NCI-H1436 (cell line): ENCODE measurements at regions not wholly inside any gene's neighbourhood (a gene's known extent, or its start where the extent isn't known, plus 50 kb on each side); places are given as distances from the start of the nearest gene placed in this dataset.
"Not testable (repeated sequence)": the region's sequence is repeated elsewhere in the genome, so short reads cannot be mapped to it uniquely, and the experiment has no call there.

Experiments used
- DNase-seq: peaks from one replicate; lab custom pipeline; 2025; lab: John Stamatoyannopoulos, UW

GRCh38 chr6:81624453-81624852 is 128.0 kb downstream of the TENT5A start:
- no peak for DNase-seq

DNA sequence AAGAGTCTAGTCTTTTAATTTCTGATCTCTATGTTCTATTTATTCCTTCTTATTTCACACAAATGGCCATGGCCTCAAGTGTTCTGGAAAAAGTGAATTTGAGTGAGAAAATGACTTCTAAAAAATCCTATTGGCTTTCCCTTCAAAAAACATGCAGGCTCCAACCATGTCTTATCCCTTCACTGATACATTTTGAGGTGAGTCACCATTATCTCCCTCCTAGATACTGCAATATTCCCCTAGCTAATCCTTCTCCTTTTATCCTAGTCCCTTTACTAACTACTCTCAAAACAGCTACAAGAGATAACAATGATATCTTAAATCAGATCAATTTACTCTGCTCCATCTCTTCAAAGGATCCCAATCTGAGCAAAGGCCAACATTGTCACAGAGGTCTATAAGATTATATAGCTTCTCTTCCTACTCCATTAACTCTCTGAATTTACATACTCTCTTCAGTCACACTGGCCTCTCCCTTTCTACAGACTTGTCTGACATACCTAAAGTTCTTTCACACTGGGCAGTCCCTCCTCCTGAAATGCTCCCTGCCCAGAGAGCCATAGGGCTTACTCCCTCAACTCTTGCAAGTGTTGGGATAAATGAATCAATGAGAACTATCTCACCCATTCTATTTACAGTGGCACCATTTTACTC is 129.2 kb downstream of the TENT5A start:
- DNase-seq = no peak

DNA sequence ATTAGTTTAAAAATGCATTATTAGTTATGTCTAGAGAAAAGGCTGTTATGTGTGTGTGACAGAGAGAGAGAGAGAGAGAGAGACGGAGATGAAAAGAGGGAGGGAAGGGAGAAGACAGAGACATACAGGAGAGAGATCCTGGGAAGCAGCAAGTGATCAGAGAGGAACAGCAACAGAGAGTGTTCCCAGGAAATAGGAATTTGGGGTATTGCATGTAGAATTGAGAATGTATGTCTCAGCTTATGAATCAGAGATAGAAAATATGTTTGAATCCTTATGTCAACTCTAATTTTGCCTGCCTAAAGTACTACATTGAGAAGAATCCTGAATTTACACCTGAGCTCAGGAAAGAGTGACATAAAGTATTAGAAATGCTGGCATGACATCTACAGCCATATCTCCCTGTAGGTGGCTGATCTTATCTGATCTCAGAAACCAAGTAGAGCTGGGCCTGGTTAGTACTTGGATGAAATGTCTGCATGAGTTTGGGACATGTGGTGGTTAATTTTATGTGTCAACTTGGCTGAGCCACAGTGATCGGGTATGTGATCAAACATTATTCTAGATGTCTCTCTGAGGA is 130.6 kb downstream of the TENT5A start:
- DNase-seq = no peak

- DNase-seq = no peak
These were observed 138.2 kb downstream of the TENT5A start for GRCh38 chr6:81614292-81614691.

GRCh38 chr6:81613606-81614005 is 138.9 kb downstream of the TENT5A start:
- DNase-seq = no peak

GRCh38 chr6:81612136-81612535 is 140.3 kb downstream of the TENT5A start:
- DNase-seq = no peak

GRCh38 chr6:81609736-81610135 is 142.7 kb downstream of the TENT5A start:
- DNase-seq = no peak

GRCh38 chr6:81608776-81609175 is 143.7 kb downstream of the TENT5A start:
- DNase-seq = no peak

- DNase-seq = no peak
These were observed 145.5 kb downstream of the TENT5A start for GRCh38 chr6:81606965-81607381.

DNA sequence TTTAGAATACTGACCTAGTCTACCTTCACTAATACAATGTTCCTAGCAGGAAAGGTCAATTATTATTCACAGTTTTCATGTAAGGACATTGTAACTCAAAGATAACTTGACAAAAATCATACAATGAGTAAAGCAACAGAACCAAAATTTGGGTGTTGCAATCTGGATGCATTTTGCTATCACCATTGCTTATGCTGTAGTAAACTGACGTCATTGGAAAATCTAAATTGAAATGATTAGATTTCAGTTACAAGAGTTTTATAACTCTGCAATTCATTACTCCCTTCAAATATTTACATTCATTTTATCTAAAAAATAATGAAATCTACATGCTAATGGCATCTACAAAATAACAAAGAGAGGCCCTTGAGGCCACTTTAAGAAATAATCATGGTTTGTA is 147.0 kb downstream of the TENT5A start:
- DNase-seq = no peak

- no peak for DNase-seq
These were observed 150.6 kb downstream of the TENT5A start for GRCh38 chr6:81601918-81602317.

DNA sequence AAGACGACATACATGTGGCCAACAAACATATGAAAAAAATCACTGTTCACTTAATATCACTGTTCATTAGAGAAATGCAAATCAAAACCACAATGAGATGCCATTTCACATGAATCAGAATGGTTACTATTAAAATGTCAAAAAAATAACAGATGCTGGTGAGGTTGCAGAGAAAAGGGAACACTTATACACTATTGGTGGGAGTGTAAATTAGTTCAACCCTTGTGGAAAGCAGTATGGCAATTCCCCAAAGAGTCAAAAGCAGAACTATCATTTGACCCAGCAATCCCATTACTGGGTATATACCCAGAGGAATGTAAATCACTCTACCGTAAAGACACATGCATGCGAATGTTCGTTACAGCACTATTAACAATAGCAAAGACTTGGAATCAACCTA is 152.0 kb downstream of the TENT5A start:
- not testable (repeated sequence) for DNase-seq

DNA sequence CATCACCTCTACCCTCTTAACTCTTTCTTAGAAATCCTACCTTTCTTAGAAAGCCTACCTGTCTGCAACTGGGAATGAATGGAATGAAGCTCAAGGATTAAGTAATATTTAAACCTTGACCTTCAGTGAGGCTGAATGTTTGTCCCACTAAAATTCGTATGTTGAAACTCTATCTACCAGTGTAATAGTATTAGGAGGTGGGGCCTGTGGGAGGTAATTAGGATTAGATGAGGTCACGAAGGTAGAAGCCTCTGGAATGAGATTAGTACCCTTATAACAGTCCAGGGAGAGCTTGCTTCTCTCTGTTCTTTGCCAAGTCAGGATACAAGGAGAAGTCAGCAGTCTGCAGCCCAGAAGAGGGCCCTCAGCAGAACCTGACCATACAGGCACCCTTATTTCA is 158.0 kb downstream of the TENT5A start:
- no peak for DNase-seq

- DNase-seq = no peak
These were observed 162.2 kb downstream of the TENT5A start for GRCh38 chr6:81590314-81590691.

DNA sequence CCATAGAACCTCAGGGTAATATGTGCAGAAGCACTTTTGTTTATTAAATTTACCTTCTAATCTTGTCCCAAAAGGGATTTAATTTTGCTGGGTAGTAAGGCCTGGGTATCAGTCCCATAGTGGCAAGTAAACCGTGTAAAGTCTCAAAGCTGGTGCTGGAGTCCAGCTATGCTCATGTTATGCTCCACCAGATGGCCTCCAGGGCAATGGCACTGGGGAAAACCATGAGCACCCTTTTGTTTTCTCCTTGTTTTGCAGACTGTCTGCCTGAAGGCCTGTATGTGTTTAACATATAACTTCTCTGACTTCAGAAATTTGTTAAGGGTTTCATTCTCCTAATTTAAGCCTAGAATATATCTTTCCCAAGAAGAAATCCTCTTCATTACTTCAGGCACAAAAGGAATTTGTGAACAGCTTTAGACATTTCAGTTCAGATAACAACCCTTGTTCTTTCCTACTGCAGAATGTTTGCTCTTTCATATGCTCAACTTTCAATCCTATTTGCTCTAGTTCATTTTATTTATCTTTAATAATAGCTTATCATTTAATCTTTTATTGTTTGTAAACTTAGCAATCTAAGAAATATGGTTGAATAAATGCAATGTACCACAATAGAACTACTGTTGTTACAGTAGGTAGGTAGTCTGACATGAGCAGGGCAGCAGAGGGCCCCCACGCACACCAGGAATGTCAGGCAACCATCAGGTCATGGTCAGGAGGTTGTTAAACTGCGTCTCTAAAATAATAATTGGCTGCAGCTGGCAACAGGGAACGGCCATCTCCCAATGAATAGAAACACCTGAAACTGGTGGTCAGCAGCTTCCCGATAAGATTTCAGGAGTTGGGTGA is 162.8 kb downstream of the TENT5A start:
- DNase-seq = no peak

GRCh38 chr6:81585686-81586085 is 166.8 kb downstream of the TENT5A start:
- DNase-seq = not testable (repeated sequence)

- not testable (repeated sequence) for DNase-seq
These were observed 168.3 kb downstream of the TENT5A start for GRCh38 chr6:81584156-81584555.

DNA sequence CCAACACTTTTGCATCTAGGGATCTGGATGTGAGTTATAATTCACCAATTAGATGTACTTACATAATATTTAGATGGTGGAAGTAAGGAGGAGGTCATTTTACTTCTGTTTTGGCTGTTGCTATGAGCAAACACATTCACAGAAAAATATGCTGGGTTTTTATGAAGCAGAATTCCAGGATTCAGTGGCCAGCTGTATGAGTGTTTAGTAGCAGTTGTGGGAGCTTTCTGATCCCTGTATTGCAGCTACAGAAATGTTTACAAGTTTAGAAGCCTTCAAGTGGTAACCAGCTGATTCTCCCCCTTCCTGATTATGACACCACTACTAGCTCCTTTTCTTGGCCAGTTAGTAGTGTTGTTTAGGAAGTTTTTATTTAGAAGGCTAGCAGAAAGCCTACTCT is 177.0 kb downstream of the TENT5A start:
- DNase-seq = no peak

- no peak for DNase-seq
These were observed 180.5 kb downstream of the TENT5A start for GRCh38 chr6:81572020-81572419.

- no peak for DNase-seq
These were observed 181.8 kb downstream of the TENT5A start for GRCh38 chr6:81570681-81571080.

DNA sequence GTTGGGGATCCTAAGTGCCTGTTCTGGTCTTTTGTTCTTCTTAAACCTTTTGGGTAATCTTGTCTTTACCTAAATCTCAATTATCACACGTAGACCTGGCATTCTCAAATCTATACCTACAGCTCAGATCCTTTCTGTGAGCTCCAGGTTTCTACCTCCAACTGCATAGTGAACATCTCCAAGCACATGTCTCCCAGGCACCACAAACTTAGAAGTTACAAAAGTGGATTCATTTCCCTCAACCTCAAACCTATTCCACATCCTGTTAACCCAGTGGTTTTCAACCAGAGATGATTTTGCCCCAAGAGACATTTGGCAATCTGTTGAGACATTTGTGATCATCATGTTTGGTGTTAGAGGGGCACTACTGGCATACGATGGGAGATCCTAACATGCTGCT is 183.5 kb downstream of the TENT5A start:
- no peak for DNase-seq

GRCh38 chr6:81565071-81565470 is 187.4 kb downstream of the TENT5A start:
- no peak for DNase-seq

DNA sequence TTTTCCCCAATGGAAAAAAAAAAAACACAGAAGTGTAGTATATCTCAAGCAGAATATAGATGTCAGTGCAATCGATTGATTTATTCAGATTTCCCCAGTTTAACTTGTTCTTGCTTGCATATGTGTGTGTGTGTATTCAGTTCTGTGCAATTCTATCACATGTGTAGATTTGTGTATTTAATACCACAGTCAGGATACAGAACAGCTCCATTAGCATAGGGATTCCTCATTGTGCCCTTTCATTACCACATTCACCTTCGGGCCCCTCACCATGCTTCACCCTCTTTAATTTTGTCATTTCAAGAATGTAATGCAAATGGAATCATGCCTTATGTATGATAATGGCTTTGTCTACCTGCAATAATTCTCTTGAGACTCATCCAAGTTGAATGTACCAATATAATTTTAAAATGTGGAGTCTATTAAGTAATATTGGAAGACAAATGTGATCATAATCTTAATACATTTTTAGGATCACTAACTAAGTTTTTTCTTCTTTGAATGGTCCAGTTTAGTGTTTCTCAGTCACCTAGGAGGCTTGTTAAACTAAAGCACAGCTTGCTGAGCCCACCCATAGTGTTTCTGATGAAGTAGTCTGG is 187.9 kb downstream of the TENT5A start:
- no peak for DNase-seq
